ENCODE measurements at regions not wholly inside any gene's neighbourhood (a gene's known extent, or its start where the extent isn't known, plus 50 kb on each side); places are given as distances from the start of the nearest gene placed in this dataset.
"Not testable (repeated sequence)": the region's sequence is repeated elsewhere in the genome, so short reads cannot be mapped to it uniquely, and the experiment has no call there.

DNA sequence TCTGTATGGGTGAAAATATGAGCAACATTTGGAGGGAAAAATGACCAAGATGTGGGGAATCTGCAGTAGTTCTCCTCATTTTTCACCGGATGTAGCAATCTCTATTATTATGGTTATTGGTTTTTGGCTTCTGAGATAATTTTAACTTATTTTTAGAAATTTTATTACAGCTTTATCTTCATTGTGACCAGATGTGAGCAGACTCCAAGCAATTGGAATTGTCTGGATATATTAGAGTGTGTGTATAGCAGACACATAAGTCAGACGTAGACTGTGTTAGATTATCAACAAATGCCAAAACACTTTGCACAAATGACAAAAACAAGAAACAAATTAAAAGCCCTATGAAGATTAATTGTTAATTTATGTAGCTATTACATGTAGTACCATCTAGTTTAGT, 249.1 kb downstream of the DNAJB9 start:
- no peak for DNase-seq

- no peak for DNase-seq
Measured at GRCh38 chr7:108824840-108825580, 255.3 kb downstream of the DNAJB9 start.

DNA sequence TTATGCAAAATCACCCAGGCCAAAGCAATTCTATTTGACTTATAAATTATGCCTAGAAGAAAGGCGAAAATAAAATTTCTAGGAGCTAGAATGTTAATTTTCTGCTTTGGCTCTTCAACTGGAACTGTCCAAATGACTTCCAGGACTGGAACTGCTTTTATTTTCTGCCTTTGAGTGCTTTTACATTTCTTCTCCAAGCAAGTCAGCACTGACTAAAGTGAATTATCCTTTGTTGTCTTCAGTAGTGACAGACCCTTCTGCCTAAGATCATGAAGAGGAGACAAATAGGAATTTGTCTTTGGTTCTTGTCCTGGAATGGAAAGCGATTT, 255.9 kb downstream of the DNAJB9 start:
- DNase-seq: no peak

DNA sequence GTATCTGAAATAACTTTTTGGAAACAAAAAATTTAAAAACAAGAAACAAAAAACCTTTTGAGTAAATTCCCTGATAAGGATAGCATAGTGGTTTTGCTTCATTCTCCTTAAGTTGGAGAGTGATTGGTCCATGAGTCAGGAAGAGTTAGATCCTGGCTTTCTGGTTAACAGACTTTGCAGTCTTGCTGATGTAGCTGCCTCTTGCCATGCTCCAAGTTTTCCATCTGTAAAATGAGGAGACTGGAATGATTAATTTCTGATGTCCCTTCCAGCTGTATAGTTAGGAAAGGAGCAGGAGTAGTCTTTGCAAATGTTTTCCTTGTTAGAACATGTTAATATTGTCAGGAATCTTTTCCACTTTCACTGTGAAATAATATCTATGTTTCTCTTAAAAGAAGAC, 266.6 kb downstream of the DNAJB9 start:
- DNase-seq: no peak

DNA sequence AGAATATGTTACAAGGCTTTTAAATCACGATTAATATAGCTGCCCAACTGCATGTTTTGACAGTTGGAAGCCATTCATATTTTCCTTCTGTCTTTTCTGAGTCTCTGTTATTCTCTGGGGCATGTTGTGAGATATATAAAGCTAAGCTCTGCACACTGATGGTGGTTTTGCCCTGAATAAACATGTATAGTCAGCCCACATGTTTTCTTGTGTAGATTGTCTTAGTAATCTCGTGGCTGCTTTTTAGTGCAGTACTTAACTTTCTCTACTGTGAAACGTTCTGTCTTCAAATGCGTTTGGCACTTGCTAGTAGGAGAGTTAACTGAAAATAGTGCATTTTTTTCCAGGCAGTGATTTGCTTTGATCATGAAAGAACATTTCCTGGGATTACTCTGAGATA, 268.5 kb downstream of the DNAJB9 start:
- no peak for DNase-seq

DNA sequence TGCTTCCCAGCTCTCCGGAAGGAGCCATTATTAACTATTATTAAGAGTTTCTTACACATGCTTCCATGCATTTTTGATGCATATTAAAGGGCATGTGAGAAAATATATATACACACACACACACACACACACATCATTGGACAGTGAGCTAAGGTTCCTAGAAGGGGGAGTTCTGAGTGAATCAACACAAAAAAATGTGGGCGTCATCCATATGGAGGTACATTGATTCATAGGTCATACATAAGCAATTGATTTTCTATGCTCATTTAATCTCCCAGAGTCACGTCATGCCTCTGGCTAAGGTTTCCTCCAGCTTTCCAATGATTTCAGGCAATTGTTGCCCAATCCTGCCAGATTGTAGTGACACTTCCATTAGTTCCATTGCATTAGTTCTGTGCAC, 269.4 kb downstream of the DNAJB9 start:
- DNase-seq: no peak

DNA sequence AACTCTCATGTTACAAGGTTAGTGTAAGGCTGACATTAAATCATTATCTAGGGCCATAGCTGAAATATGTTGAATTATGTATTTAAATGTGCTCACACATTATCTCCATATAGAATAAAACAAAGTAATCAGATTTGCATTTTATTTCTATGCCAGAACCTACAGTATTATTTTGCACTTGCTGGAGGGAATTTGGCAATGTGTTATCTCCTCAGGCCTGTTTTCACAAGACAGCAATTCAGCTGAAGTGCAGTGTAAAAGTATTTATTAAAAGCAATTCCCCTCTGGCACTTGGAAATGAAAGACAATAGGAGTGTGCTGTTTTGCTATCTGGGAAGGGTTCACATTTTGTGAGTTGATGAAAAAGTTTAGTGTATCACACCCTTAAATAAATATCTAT, 276.3 kb downstream of the DNAJB9 start:
- DNase-seq: no peak

GRCh38 chr7:108846471-108846870, 276.8 kb downstream of the DNAJB9 start:
- DNase-seq: no peak

DNA sequence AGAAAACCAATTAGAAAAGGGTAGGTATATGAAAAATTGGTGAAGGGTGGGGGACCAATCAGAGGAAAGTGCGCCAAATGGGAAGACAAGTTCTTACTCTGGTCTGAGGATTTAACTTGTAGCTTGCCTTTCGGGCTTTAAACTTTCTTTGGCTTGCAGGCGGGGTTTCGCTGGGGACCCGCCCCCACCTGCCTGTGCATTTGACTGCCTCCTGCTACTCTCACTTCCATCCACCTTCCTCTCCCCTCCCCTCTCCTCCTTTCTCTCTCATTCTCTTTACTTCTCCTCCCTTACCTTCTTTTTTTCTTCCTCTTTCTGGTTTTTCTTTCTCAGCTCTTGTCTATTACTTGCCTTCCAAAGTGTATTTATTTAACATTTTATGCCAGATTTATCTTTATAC, 278.8 kb downstream of the DNAJB9 start:
- DNase-seq: no peak

DNA sequence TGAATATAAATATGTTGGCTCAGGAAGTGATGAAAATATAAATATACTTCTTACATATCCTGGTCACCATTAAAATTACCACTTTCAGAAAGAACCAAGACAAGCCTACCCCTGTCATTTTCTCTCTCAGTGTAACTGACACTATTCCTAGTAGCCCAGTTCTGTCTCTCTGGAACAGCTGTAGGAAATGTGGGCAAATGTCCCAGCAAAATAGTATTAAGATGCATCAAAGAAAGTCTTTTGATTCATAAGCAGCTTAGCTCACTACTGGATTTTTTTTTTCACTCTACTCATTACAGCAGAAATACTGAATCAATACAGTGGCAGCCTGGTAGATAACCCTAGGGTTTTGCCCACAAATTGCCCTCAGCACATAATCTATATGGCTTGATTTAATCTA, 290.9 kb downstream of the DNAJB9 start:
- no peak for DNase-seq

- DNase-seq: no peak
Measured at GRCh38 chr7:108861071-108861470, 291.4 kb downstream of the DNAJB9 start.

DNA sequence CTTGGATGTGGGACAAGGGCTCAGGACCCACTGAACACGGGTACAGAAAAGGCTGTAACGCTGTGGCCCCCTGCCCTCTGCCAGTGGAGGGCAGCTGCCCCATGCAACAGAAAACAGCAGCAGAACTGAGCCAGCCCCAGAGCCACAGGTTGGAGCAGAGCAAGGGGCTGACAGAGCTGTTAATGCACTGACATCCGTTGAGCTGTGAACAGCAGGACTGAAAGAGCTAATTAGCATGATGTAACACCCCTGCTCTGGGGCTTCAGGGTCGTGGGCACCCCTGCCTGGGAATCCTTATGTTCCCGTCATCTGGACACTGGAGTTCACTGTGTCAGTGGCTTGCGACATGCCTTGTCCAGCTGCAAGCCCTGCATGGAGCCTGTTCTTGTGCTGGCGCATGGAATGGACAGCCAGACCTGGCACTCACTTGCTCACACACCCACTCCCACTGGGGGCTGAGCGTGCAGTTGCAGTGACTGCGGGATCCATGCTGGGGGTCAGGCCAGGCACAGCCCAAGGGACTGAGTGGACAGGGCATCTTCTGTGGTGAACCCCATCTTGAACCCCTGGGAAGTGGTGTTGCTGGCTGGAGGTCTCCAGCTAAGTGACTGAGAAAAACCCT, 293.7 kb downstream of the DNAJB9 start:
- no peak for DNase-seq

DNA sequence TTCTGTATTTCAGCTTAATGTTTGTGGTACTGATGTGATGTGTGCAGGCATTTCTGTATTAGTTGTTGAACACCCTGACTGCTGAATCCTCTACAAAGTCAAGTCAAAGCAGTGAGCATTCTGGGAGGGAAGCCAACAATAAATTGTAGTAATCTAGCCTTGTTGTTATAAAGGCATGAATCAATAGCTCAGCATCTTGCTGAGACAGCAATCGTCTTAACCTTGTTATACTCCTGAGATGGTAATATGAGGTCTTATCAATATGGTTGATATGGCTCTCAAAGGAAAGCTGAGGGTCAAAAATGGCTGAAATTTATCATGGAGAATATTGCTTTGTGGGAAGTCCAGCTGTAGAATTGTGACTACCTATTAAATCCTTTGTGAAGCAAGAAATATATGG, 299.4 kb downstream of the DNAJB9 start:
- no peak for DNase-seq

- DNase-seq: no peak
Measured at GRCh38 chr7:108875139-108875538, 305.5 kb downstream of the DNAJB9 start.

- no peak for DNase-seq
Measured at GRCh38 chr7:108890862-108891261, 321.2 kb downstream of the DNAJB9 start.

- DNase-seq: no peak
Measured at GRCh38 chr7:108908456-108908855, 338.8 kb downstream of the DNAJB9 start.

GRCh38 chr7:108911016-108911415, 341.3 kb downstream of the DNAJB9 start:
- DNase-seq: no peak

DNA sequence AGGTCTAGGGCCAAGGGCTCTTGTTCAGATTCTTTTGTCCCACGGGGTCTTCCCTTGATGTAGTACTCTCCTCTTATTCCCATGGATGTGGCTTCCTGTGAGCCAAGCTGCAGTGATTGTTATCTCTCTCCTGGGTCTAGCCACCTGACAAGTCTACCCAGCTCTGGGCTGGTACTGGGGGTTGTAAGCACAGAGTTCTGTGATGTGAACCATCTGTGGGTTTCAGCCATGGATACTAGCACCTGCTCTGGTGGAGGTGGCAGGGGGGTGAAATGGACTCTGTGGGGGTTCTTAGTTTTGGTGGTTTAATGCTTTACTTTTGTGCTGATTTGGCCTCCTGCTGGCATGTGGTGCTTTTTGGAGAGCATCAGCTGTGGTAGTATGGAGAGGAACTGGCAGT, 350.8 kb downstream of the DNAJB9 start:
- DNase-seq: no peak

DNA sequence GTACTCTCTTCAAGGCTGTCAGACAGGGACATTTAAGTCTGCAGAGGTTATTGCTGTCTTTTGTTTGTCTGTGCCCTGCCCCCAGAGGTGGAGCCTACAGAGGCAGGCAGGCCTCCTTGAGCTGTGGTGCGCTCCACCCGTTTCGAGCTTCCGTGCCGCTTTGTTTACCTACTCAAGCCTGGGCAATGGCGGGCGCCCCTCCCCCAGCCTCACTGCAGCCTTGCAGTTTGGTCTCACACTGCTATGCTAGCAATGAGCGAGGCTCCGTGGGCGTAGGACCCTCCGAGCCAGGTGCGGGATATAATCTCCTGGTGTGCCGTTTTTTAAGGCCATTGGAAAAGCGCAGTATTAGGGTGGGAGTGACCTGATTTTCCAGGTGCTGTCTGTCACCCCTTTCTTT, 373.4 kb downstream of the DNAJB9 start:
- DNase-seq: not testable (repeated sequence)

GRCh38 chr7:108947526-108947925, 377.9 kb downstream of the DNAJB9 start:
- DNase-seq: no peak

- DNase-seq: no peak
Measured at GRCh38 chr7:108972004-108972403, 402.3 kb downstream of the DNAJB9 start.

- no peak for DNase-seq
Measured at GRCh38 chr7:108973075-108973474, 403.4 kb downstream of the DNAJB9 start.

- no peak for DNase-seq
Measured at GRCh38 chr7:108974641-108975040, 405.0 kb downstream of the DNAJB9 start.

DNA sequence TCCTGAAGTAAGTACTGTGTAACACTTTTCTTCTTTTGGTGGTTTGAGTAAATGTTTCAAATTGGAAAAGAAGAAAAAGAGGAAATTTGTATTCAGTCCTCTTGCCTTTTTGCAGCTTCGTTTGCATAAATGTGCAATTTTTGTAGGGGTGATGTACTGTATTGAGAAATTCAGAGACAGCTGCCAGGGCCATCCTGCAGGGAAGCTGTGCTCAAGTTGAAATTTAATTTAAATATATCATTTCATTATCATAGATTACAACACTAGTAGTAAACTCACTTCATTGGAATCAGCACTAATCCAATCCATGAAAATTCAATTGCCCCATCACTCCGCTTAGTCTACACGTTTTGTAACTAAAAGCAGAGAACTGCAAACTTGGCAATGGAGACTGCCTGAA, 415.4 kb downstream of the DNAJB9 start:
- DNase-seq: no peak

DNA sequence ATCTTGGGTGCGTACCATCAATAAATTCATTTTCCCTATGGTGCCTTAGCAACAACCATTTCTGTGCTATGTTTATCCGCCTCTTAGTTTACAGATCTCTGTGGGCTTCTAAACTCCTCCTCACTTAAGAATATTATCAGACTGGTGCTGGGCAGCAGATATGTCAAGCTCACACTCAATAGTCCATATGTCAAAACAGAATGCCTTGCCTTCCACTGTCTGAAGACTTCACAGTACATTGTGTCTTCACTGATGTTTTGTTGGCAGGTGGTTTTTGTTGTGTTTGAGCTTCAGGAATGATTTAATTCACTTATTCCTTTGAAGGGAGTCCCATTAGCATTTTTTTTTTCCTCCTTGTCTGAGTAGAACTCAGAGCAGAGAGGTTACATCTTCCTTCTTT, 419.6 kb downstream of the DNAJB9 start:
- no peak for DNase-seq

All from activated naive CD4-positive, alpha-beta T cell treated with anti-CD3 and anti-CD28 coated beads, Interleukin-2, amount 50 U/mL, for 16 hours (primary cell).